ENCODE measurements at regions not wholly inside any gene's neighbourhood (a gene's known extent, or its start where the extent isn't known, plus 50 kb on each side); places are given as distances from the start of the nearest gene placed in this dataset.

GRCh38 chr15:79674124-79674465 lies 222.7 kb downstream of the MTHFS start:
- H3K4me2 ChIP-seq (replicated peaks; ENCODE audit: low read depth, low read length, poor library complexity, severe bottlenecking): no peak overlapping the region
- DNase-seq (no peak), ATAC-seq (ENCODE audit: low read depth) (no peak)
- H3K27ac ChIP-seq (ENCODE audit: low read length in 2 of 2): no peak overlapping the region
- H3K4me3 ChIP-seq (ENCODE audit: control extremely low read depth in 1 of 5, extremely low read depth in 1 of 5, insufficient read depth in 1 of 5, low read depth in 2 of 5, low read length in 4 of 5): no peak overlapping the region
- no peak overlapping the region for H3K4me3 Mint-ChIP-seq
- H3K79me2 ChIP-seq (ENCODE audit: control insufficient read depth, insufficient read depth, low read length): no peaks in the 10 kb centered on the region
- H3K9ac ChIP-seq (ENCODE audit: low read length): no peak overlapping the region
- H3K36me3 ChIP-seq (replicated peaks in 1 of 2; ENCODE audit: control extremely low read depth in 1 of 2, control insufficient read depth in 1 of 2, extremely low read depth in 1 of 2, insufficient read depth in 2 of 2, low read length in 1 of 2): no peaks in the 10 kb centered on the region
- intact Hi-C loops (cut with micrococcal nuclease): no loop called here
- CTCF ChIA-PET: no interaction called here
- peaks cover 5% of the 10 kb centered on the region for H3K4me1 Mint-ChIP-seq
- H4K20me1 ChIP-seq (ENCODE audit: control insufficient read depth, insufficient read depth, low read length, poor library complexity, severe bottlenecking): no peaks in the 10 kb centered on the region
- POLR2A ChIA-PET: no interaction called here
- H3K9me3 ChIP-seq (ENCODE audit: control extremely low read depth in 1 of 3, control insufficient read depth in 2 of 3, insufficient read depth in 1 of 3, low read length in 2 of 3): no peaks in the 10 kb centered on the region
- peaks cover 7% of the 10 kb centered on the region for H3K27me3 Mint-ChIP-seq
- no CpG with 5 or more reads among the region's 2 CpGs for WGBS (ENCODE audit: insufficient coverage)
- H3K4me1 ChIP-seq (ENCODE audit: control insufficient read depth in 2 of 2, insufficient read depth in 2 of 2, low read length in 2 of 2): no peaks in the 10 kb centered on the region
- H3K9me3 Mint-ChIP-seq (ENCODE audit: insufficient read depth): no peaks in the 10 kb centered on the region
- H2AFZ ChIP-seq (ENCODE audit: insufficient read depth, low read depth, low read length, poor library complexity, severe bottlenecking): no peak overlapping the region
- H3K27me3 ChIP-seq (replicated peaks in 1 of 4; ENCODE audit: control extremely low read depth in 1 of 4, control insufficient read depth in 3 of 4, insufficient read depth in 4 of 4, low read length in 3 of 4): peaks cover 0 to 3% (median under 1%) of the 10 kb centered on the region in 4 experiments
- TF ChIP-seq EZH2 (IDR thresholded peaks at IDR 0.05; ENCODE audit: borderline replicate concordance, insufficient read depth, low read depth, low read length, poor library complexity, severe bottlenecking): no peak
- TF ChIP-seq, protein P1, sequence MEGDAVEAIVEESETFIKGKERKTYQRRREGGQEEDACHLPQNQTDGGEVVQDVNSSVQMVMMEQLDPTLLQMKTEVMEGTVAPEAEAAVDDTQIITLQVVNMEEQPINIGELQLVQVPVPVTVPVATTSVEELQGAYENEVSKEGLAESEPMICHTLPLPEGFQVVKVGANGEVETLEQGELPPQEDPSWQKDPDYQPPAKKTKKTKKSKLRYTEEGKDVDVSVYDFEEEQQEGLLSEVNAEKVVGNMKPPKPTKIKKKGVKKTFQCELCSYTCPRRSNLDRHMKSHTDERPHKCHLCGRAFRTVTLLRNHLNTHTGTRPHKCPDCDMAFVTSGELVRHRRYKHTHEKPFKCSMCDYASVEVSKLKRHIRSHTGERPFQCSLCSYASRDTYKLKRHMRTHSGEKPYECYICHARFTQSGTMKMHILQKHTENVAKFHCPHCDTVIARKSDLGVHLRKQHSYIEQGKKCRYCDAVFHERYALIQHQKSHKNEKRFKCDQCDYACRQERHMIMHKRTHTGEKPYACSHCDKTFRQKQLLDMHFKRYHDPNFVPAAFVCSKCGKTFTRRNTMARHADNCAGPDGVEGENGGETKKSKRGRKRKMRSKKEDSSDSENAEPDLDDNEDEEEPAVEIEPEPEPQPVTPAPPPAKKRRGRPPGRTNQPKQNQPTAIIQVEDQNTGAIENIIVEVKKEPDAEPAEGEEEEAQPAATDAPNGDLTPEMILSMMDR (IDR thresholded peaks at IDR 0.05): no peak
- no peak overlapping the region for H3K27ac Mint-ChIP-seq

- WGBS (ENCODE audit: insufficient coverage): no CpG with 5 or more reads among the region's 5 CpGs
- Histone ChIP-seq H3K27me3 (replicated peaks in 1 of 4; ENCODE audit: control extremely low read depth in 1 of 4, control insufficient read depth in 3 of 4, insufficient read depth in 4 of 4, low read length in 3 of 4) (peaks cover 0 to 3% (median under 1%) of the 10 kb centered on the region in 4 experiments), H3K36me3 (replicated peaks in 1 of 2; ENCODE audit: control extremely low read depth in 1 of 2, control insufficient read depth in 1 of 2, extremely low read depth in 1 of 2, insufficient read depth in 2 of 2, low read length in 1 of 2) (no peaks in the 10 kb centered on the region), H3K9ac (ENCODE audit: low read length) (no peak overlapping the region), H3K4me3 (ENCODE audit: control extremely low read depth in 1 of 5, extremely low read depth in 1 of 5, insufficient read depth in 1 of 5, low read depth in 2 of 5, low read length in 4 of 5) (no peak overlapping the region), H3K4me2 (replicated peaks; ENCODE audit: low read depth, low read length, poor library complexity, severe bottlenecking) (no peak overlapping the region), H3K79me2 (ENCODE audit: control insufficient read depth, insufficient read depth, low read length) (no peaks in the 10 kb centered on the region), H3K4me1 (ENCODE audit: control insufficient read depth in 2 of 2, insufficient read depth in 2 of 2, low read length in 2 of 2) (no peaks in the 10 kb centered on the region), H3K27ac (ENCODE audit: low read length in 2 of 2) (no peak overlapping the region), H4K20me1 (ENCODE audit: control insufficient read depth, insufficient read depth, low read length, poor library complexity, severe bottlenecking) (no peaks in the 10 kb centered on the region), H3K9me3 (ENCODE audit: control extremely low read depth in 1 of 3, control insufficient read depth in 2 of 3, insufficient read depth in 1 of 3, low read length in 2 of 3) (no peaks in the 10 kb centered on the region), H2AFZ (ENCODE audit: insufficient read depth, low read depth, low read length, poor library complexity, severe bottlenecking) (no peak overlapping the region)
- intact Hi-C loops (cut with micrococcal nuclease): no loop called here
- TF ChIP-seq, protein P1 (IDR thresholded peaks at IDR 0.05): no peak
- TF ChIP-seq EZH2 (IDR thresholded peaks at IDR 0.05; ENCODE audit: borderline replicate concordance, insufficient read depth, low read depth, low read length, poor library complexity, severe bottlenecking): no peak
- H3K4me1 Mint-ChIP-seq: peaks cover 5% of the 10 kb centered on the region
- H3K27ac Mint-ChIP-seq: no peak overlapping the region
- CTCF ChIA-PET: no interaction called here
- ATAC-seq (ENCODE audit: low read depth) (no peak), DNase-seq (no peak)
- POLR2A ChIA-PET: no interaction called here
- no peaks in the 10 kb centered on the region for H3K9me3 Mint-ChIP-seq (ENCODE audit: insufficient read depth)
- H3K4me3 Mint-ChIP-seq: no peak overlapping the region
- H3K27me3 Mint-ChIP-seq: peaks cover 23% of the 10 kb centered on the region
Observed at GRCh38 chr15:79675982-79676381, 220.8 kb downstream of the MTHFS start.

Measured in B cell (primary cell).